ENCODE measurements at regions not wholly inside any gene's neighbourhood (a gene's known extent, or its start where the extent isn't known, plus 50 kb on each side); places are given as distances from the start of the nearest gene placed in this dataset.

DNA sequence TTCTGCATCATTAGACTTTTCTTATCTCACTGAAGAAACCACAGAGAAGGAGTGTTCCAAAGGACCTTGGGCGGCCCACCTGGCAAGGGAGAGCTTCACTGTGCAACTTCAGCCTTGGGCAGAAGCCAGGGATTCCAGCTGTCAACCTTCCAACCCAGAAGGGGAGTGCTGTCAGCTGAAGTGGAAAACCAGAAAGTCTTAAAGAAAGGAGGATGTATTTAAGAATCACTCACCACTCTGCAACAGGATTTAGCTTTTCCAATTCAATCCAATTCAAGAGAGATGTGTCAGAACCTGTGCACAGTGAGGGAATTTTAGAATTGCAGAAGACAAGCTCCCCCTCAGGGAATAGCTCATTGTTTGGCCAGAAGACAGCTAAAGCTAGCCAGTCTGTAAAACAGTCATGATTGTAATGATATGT lies 553.7 kb downstream of the CD83 start:
- no peak for DNase-seq (ENCODE audit: low read depth in 4 of 4, low spot score in 3 of 4)

DNA sequence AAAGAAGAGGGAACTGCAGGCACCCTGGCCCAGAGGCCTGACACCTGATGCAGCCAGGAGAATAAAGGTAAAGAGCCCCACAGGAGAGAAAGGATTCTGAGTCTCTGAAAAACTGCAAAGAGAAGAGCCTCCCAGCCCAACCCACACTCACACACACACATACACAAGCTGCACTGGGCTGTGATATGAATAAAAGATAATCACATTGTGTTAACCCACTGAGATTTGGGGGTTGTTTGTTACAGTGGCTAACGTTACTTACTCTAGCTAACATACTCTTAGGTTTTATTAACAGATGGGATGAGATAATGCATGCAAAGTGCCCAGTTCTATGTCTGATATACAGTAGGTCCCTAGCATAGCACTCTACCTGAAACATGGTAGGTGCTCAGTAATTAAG lies 554.4 kb downstream of the CD83 start:
- no peak for DNase-seq (ENCODE audit: low read depth in 4 of 4, low spot score in 3 of 4)

DNA sequence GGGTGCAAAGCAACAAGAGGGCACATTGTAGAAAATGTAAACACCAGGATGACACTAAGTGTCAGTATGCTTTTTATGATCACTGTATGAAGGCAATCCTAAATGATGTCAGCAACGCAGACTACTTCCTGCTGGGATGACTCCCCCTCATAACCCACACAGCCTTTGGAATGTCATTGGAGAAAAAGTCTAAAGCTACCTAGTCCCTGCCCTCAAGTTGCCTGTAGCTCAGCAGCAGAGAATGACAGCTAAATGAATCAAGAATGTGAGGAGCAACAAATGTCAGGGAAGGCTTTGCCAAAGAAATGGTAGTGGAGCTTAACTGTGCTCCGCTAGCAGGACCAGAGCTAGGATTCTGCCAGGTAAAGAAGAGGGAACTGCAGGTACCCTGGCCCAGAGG lies 555.6 kb downstream of the CD83 start:
- no peak for DNase-seq (ENCODE audit: low read depth in 4 of 4, low spot score in 3 of 4)

DNA sequence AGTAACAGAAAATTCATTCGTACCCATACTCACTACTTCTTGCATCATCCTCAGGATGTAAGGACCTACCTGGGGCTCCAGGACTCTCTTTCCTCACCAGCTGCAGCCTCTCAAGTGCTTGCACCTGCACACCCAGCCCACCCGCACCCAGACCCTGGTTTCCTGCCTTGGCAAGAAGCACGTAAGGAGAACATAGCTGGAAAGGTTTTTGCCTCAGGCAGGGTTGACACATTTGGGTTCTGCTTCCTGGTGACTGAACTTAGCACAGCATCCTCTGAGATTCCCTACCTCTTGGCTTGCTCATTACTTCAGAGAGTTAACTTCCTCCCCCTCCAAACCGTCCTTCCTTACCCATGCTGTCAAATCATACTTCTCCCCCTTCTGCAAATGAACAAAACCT lies 556.9 kb downstream of the CD83 start:
- no peak for DNase-seq (ENCODE audit: low read depth in 4 of 4, low spot score in 3 of 4)

DNA sequence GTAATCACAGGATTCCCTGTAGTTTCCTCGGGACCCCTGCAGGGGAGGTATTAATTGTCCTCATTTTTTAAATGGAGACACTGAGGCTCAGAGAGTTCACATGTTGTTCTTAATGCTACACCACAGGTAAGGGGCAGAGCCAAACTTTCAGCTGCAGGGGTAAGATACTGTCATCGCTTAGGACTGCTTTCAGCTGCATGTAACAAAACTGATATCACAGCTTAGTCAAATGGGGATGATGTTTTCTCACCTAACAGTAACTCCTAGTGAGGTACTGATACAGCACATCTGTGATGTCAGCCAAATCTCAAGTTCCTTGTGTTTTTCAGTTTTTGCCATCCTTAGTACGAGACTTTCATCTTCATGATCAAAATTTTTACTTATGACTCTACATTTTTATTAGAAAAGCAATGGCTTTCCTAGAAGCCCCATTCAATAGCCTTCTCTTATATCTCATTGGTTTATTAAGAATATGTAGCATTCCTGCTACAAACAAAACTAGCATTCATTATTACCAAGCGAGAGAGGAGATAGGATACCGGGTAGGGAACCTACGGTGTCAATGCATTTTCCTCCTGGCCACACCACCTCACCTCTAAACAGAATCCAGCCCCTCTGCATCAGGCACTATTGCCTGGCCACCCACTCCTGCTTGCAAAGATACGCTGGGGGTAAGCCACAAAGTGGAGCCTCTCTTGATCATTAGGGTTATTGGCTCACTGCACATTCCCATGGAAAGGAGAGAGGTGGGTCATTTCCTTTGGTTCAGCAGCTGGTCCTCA lies 557.5 kb downstream of the CD83 start:
- no peak for DNase-seq (ENCODE audit: low read depth in 4 of 4, low spot score in 3 of 4)

DNA sequence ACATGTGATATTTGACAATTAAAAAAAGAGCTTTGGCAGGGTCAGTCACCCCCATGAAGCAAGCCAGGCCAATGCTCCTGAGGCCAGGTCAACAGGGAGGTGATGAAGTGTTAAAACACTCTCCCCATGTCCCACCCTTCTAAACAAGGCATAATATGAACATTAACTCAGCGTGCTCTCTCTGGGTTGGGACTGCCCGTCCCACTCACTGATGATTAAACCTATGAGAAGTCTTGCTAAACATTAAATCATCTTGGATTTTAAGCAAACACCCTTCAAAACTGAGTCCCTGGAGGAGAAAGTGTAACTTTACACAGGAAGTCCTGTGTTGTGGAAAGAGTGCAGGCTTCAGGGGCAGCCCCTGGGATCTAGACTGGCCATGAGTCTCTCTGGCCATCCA lies 558.5 kb downstream of the CD83 start:
- DNase-seq (ENCODE audit: low read depth in 4 of 4, low spot score in 3 of 4) = no peak

DNA sequence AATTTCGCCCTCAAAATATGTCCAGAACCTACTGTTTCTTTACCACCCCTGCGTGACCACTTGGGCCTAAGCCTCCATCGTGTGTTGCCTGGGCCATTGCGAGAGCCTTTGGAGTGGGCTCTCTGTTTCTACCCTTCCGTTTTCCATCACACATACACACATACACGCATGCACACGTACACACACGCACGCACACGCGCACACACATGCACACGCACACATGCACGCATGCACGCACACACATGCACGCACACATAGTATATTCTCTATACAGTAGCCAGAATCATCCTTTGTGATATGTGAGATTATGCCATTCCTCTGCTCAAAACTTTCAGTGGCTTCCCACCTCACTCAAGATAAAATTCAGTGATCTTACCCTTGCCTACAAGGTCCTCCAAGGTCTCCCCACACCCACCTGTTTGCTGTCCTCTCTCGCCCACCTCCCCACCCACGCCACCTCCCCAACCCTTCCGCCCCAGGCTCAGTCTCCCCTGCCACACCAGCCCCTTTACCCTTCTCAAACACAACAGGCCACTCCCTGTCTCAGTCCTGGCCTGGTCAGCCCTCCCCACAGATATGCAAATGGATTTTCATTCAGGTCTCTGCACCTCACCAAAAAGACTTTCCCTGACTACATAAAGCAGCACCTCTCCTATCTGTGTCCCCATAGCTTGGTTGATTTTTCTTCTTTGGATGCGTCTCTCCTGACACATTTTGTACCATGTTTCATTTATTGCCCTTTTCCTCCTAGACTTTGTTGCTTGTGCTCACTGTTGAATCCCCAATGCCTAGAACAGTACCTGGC lies 559.6 kb downstream of the CD83 start:
- no peak for DNase-seq (ENCODE audit: low read depth in 4 of 4, low spot score in 3 of 4)

DNA sequence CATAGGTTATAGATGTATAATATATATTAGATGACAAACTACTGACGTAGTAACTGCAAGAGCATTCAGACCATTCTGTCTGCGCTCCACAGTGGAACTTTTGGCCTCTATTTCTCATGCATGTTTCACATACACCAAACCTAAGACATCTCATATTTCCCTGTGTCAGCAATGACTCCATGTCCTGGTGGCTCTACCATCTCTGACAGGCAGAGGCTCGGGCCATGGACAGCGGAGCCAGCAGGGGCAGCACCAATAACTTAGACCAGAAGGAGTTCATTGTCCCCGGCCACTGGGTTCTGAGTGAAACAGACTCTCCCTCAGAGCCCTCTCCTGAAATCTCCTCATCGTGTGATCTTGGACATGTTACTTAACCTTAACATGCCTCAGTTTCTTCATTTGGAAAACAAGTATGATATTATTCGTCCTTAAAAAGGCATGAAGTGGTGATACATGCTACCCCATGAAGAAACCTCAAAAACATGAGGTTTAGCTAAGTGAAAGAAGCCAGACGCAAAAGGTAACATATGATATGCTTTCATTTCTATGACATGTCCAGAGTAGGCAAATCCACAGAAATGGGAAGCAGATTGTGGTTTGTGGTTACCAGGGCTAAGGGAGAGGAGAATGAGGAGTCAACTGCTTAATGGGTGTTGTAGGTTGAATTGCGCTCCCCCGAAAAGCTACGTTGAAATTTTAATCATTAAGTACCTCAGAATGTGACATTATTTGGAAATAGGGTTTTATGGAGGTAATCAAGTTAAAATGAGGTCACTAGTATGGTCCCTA lies 564.0 kb upstream of the JARID2 start:
- DNase-seq (ENCODE audit: low read depth in 4 of 4, low spot score in 3 of 4) = no peak

DNA sequence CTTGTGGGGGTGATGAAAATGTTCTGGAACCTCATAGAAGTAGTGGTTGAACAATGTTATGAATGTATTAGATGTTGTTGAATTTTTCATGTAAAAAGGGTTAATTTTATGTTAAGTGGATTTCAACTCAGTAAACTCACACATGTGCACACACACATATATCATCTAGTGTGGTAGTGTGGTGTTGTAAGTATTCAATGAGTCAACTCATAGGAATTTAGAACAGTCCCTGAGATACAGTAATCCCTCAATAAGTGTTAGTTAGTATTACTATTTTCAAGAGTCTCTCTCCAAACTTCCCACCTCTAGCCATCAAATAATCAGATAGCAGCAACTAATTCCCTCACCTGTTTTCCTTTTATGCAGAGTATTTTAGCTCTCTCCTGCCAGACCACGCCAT lies 563.1 kb upstream of the JARID2 start:
- no peak for DNase-seq (ENCODE audit: low read depth in 4 of 4, low spot score in 3 of 4)

DNA sequence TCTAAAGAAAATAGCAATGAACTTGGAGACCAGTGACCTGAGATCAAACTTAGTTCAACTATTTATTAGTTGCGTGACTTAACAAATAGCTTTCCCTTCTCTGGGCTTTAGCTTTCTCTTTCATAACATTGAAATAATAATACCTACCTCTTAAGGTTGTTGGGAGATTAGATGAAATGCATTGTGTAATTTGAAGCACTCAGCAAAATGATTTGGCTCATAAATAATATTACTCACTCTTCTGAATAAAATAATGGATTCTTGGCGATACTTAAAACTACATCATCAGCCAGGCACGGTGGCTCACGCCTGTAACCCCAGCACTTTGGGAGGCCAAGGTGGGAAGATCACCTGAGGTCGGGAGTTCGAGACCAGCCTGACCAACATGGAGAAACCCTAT lies 556.2 kb upstream of the JARID2 start:
- DNase-seq (ENCODE audit: low read depth in 4 of 4, low spot score in 3 of 4) = no peak

DNA sequence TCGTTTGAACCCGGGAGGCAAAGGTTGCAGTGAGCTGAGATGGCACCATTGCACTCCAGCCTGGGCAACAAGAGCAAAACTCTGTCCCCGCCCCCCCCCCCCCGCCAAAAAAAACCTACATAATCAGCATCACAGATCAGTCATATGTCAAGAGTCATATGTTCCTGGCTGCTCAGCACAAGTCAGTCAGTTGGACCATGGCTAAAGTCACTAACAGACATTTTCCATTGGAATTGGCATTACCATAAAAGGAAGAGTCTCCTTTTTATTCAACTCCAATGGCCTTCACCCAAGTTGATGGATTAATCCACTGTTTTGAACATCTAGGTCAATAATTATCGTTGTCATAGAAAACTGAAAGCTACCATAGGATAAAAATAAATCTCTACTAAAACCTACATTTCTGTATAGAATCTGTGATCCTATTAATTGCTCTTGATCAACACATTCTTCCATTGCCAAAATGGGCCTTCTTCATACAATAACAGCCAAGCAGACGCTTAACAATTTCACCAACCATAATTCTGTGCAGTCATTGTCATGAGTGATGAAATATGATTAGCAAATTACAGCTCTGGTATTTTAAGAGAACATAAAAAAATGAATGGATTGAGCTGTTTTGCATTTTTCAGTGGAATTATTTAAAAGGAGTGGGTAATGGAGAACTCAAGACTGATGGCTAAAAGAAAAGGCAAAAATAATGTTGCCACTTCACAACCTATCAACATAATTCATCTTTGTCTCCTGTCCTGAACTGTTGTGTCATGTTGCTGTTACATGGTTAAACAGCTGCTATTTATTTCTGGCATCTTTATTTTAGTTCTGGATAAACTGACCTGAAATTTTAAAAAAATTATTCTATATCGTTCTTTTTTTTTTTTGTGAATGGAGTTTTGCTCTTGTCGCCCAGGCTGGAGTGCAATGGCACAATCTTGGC lies 555.5 kb upstream of the JARID2 start:
- DNase-seq (ENCODE audit: low read depth in 4 of 4, low spot score in 3 of 4) = no peak

DNA sequence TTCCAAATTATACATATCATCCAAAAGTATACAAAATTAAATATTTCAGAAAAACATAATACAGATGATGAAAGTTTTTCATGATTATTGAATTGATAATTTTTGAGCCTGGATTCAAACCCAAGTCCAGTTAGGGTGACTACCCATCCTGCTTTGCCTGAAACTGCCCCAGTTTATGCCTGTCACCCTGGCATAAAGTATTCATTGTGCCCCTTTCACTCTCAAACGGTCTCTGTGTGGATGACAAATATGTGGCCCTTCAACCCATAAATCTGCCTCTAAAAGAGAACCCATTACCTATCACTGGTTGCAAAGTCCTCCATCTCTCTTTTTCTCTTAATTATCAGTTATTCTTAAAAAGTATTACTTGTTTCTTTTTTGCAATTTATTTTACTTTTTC lies 553.7 kb upstream of the JARID2 start:
- DNase-seq (ENCODE audit: low read depth in 4 of 4, low spot score in 3 of 4) = no peak

DNA sequence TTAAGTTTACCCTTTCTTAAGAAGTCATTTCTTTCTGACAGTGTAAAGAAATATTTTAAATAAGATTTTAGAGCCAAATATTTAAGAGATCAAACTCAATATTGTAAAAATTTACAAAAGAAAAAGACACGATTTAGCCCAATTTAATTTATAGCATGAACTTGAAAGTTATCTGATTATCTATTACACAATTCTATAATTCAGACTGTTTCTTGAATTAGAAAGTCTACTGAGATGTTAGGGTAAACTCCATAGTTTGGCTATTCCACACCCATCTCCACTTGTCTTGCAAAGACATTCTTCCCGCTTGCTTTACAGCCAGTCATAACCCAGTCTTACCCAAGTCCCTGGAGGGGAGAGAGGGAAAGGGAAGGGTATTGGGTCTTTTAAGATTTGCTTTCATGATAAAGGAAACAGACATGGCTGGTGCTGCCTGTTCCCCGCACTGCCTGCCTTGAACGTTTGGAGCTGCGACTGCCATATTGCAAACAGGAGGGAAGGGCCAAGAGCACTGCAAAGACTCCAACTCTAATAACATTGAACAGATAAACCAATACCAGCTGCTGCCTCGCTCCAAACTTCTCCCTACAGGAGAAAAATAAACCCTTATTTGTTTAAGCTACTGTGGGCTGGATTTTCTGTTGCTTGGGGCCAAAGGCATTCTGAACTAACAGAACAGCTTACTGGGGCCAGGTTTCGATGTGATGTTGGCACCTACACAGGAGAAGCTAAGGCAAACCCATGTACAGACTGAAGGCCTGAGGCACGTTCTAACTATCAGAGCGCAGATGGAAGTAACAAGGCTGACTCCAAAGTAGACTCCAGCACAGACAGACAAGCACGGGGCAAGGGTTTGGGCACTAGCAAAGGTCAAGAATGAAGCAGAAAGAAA lies 552.3 kb upstream of the JARID2 start:
- DNase-seq (ENCODE audit: low read depth in 4 of 4, low spot score in 3 of 4) = no peak

DNA sequence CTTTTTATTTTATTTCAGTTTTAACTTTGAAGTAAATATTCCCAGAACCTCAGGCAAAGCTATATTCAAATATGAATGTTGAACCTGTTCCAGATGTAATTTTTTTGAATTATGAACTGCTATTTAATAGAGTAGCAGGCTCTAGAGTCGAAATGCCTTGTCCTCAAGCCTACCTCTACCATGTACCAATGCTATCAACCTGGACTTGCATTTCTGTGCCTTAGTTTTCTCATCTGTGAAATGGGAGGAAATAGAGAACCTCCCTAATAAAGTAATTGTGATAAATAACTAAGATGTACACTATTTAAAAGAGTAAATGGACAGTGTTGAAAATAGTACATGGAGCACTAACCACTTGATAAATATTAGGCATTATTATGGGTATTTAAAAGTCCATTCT lies 551.6 kb upstream of the JARID2 start:
- no peak for DNase-seq (ENCODE audit: low read depth in 4 of 4, low spot score in 3 of 4)

DNA sequence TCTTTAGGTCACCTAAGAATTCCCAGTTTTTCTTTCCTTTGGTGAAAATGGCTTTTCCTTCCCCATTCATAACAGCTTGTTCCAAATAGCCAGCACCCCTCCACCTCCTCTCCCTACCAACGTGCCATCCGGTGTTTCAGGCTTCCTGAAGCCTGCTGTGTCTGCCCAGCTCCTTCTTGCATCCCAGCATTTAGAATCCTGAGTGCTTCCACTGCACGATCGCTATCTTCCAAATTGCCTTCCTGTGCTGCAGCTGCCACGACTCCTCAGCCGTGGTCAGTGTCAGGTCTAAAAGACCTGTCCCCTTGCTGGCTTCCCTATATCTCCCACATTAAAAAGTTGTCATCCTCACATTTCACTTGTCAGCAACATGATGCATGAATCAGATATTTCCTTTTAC lies 550.3 kb upstream of the JARID2 start:
- DNase-seq (ENCODE audit: low read depth in 4 of 4, low spot score in 3 of 4) = no peak

DNA sequence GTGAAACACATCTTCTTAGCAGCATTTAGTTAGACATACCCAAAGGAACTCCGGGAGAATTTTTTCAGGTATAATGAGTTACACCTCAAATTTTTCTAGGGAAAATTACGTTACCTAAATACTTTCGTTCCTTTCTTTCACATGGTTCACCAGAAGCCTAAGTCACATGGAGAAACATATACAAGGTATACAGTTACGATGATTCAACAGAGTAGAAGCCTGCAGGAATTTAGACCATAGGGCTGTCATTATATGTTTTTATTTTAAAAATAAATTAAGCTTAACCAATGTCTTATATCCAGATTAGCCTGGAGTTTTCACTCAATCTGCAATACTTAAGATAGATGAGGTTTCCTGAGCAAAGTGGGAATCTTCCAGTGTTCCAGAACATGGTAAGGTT lies 549.5 kb upstream of the JARID2 start:
- DNase-seq (ENCODE audit: low read depth in 4 of 4, low spot score in 3 of 4) = no peak

DNA sequence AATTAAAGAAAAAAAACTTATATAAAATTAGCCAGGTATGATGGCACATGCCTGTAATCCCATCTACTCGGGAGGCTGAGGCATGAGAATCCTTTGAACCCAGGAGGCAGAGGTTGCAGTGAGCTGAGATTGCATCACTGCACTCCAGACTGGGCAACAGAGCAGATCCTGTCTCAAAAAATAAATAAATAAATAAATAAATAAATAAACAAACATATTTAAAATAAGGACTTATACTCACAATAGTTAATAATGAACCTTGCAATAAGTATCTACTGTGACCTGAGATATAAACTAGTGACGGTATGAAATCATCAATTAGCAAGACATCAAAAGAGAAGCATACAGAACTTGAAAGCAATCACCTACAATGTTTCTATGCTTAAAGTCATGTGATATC lies 548.4 kb upstream of the JARID2 start:
- no peak for DNase-seq (ENCODE audit: low read depth in 4 of 4, low spot score in 3 of 4)

DNA sequence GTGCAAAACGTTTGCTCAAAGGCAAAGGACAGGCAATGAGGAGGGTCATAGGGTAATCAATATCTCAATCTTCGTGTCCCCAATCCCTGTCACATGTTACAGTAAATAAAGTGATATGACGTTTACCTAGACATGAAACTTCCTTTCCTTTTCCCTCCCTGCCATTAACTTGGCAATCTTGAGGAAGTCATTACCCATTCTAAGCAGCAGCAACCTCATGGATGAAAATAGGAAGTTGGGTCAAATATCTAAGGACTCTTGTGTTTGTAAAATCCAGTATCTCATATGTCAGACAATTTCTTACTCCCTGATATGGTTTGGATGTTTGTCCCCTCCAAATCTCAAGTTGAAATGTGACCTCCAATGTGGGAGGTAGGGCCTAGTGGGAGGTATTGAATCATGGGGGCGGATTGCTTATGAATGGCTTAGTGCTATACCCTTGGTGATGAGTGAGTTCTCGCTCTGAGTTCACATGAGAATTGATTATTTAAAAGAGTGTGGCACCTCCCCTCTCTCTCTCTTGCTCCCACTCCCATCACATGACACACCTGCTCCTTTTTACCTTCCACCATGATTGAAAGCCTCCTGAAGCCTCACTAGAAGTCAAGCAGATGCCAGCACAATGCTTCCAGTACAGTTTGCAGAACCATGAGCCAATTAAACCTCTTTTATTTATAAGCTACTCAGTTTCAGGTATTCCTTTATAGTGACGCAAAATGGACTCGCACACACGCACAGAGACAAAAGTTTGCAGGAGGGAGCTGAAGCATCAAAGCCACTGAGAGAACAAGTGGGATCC lies 545.9 kb upstream of the JARID2 start:
- no peak for DNase-seq (ENCODE audit: low read depth in 4 of 4, low spot score in 3 of 4)

DNA sequence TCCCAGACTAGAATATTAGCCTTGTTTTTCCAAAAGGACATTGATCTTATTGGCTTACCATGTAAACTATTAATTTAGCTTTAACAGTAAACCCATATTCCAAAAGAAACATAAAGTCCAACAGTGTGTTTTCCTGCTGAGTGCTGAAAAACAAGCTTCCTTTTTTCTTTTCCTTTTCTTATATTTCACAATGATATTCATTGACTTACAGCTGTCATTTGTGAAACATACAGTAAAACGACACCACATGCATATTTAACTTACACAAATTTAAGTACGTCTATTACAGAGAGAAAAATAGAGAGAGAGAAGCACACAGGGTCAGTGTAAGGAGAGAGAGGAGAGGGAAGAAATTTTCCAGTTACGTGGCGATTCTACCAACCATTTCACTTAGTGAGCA lies 543.9 kb upstream of the JARID2 start:
- DNase-seq (ENCODE audit: low read depth in 4 of 4, low spot score in 3 of 4) = no peak

Measured in left renal pelvis (tissue), 4 donors.